NB4 (cell line): ENCODE measurements at regions not wholly inside any gene's neighbourhood (a gene's known extent, or its start where the extent isn't known, plus 50 kb on each side); places are given as distances from the start of the nearest gene placed in this dataset.
"Not testable (repeated sequence)": the region's sequence is repeated elsewhere in the genome, so short reads cannot be mapped to it uniquely, and the experiment has no call there.

Source experiments
- CTCF ChIP-seq: IDR thresholded peaks from one replicate; pipeline ENCODE4 v1.5.1; 2012; ENCODE audit warnings: low read depth, low read length
- MAX ChIP-seq: IDR thresholded peaks from 2 replicates; pipeline ENCODE4 v1.6.1; 2011; ENCODE audit warnings: low read depth, low read length
- MYC ChIP-seq: IDR thresholded peaks from 2 replicates; pipeline ENCODE4 v1.6.1; 2011; ENCODE audit warnings: low read depth, low read length
- POLR2A ChIP-seq: IDR thresholded peaks from 2 replicates; pipeline ENCODE4 v1.6.1; 2011; ENCODE audit warnings: mild to moderate bottlenecking; ENCODE audit not compliant: insufficient read length; ENCODE audit errors: extremely low read depth

DNA sequence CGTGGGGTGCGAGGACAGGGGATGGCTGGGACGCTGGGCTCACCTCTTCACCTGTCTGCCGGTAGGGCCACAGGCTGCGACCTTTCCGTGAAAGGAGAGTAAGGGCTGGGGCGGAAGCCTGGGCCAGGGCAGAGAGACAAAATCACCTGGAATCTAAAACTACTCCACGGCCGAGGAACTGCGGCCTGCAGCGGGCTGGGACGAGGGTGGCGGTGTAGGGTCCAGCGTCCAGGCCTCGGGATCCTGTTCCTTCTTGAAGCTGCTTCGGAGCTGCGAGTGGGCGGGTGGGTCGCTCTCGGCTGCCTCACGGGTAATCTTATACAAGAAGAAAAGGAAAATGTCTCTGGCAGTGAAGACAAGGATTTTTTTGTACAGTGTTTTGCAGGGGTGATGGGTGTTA, 356.5 kb downstream of the ZNF33B start:
- not testable (repeated sequence) for TF ChIP-seq CTCF, POLR2A, MAX, MYC
